Muscle of leg (tissue), 3 donors: ENCODE measurements at regions not wholly inside any gene's neighbourhood (a gene's known extent, or its start where the extent isn't known, plus 50 kb on each side); places are given as distances from the start of the nearest gene placed in this dataset.

Source experiments
- DNase-seq: peaks from one replicate; pipeline ENCODE4 v3.0.0; 2013
- H3K27ac ChIP-seq: one replicate; pipeline ENCODE4 v1.5.1; 2013; ENCODE audit warnings: mild to moderate bottlenecking, low read length, control low read depth
- H3K27me3 ChIP-seq: one replicate; pipeline ENCODE4 v1.6.1; 2013; ENCODE audit warnings: low read length; ENCODE audit not compliant: control insufficient read depth, insufficient read depth
- H3K36me3 ChIP-seq: one replicate; pipeline ENCODE4 v1.6.1; 2013; ENCODE audit warnings: low read length; ENCODE audit not compliant: control insufficient read depth, insufficient read depth
- H3K4me1 ChIP-seq: one replicate; pipeline ENCODE4 v1.6.1; 2013; ENCODE audit warnings: low read length; ENCODE audit not compliant: control insufficient read depth, insufficient read depth
- H3K4me3 ChIP-seq: one replicate; pipeline ENCODE4 v1.5.1; 2013; ENCODE audit warnings: low read length, control low read depth
- H3K9me3 ChIP-seq: replicated peaks from 2 replicates; pipeline ENCODE4 v1.6.1; 2013; ENCODE audit warnings: low read depth, low read length; ENCODE audit not compliant: control insufficient read depth
- WGBS: methylation state at CpG from one replicate; pipeline ENCODE4 v1.1.5; 2013; ENCODE audit warnings: missing lambda C conversion rate; ENCODE audit not compliant: insufficient coverage; 5-methylcytosine and 5-hydroxymethylcytosine counted together

- Histone ChIP-seq H3K36me3 (no peaks in the 10 kb centered on the region), H3K9me3 (peaks cover 4% of the 10 kb centered on the region), H3K27me3 (no peaks in the 10 kb centered on the region), H3K27ac (no peak overlapping the region), H3K4me1 (no peaks in the 10 kb centered on the region), H3K4me3 (no peak overlapping the region)
- DNase-seq: no peak
- 69% methylated on average over 1 of the region's 2 CpGs for WGBS
Observed at GRCh38 chr7:45446195-45446944, 127.8 kb upstream of the ADCY1 start.

GRCh38 chr7:45447296-45447695 is 126.9 kb upstream of the ADCY1 start:
- DNase-seq: no peak
- H3K9me3 ChIP-seq: peaks cover 4% of the 10 kb centered on the region
- H3K27me3 ChIP-seq: no peaks in the 10 kb centered on the region
- H3K4me3 ChIP-seq: no peak overlapping the region
- no peaks in the 10 kb centered on the region for H3K36me3 ChIP-seq
- no peak overlapping the region for H3K27ac ChIP-seq
- WGBS: 83% methylated on average over 1 of the region's 1 CpG
- no peaks in the 10 kb centered on the region for H3K4me1 ChIP-seq

- no peaks in the 10 kb centered on the region for H3K27me3 ChIP-seq
Observed at GRCh38 chr7:45450571-45451204, 123.5 kb upstream of the ADCY1 start.

GRCh38 chr7:45451342-45452035 is 122.7 kb upstream of the ADCY1 start:
- H3K9me3 ChIP-seq: no peaks in the 10 kb centered on the region
- no peak overlapping the region for H3K4me3 ChIP-seq
- H3K27ac ChIP-seq: no peak overlapping the region
- H3K36me3 ChIP-seq: no peaks in the 10 kb centered on the region
- DNase-seq: peak; percentile 22
- H3K27me3 ChIP-seq: no peaks in the 10 kb centered on the region
- 40% methylated on average over 1 of the region's 2 CpGs for WGBS
- H3K4me1 ChIP-seq: peaks cover 5% of the 10 kb centered on the region

More at GRCh38 chr7:45450571-45451204, 123.5 kb upstream of the ADCY1 start:
- no peak overlapping the region for H3K27ac ChIP-seq
- no CpG with 5 or more reads among the region's 2 CpGs for WGBS
- H3K4me1 ChIP-seq: no peaks in the 10 kb centered on the region
- no peak overlapping the region for H3K4me3 ChIP-seq
- peaks cover 4% of the 10 kb centered on the region for H3K9me3 ChIP-seq
- DNase-seq: no peak
- no peaks in the 10 kb centered on the region for H3K36me3 ChIP-seq

- no peak for DNase-seq
- Histone ChIP-seq H3K36me3 (no peaks in the 10 kb centered on the region), H3K27ac (no peak overlapping the region), H3K4me3 (no peak overlapping the region), H3K9me3 (no peaks in the 10 kb centered on the region), H3K27me3 (peaks cover 2% of the 10 kb centered on the region), H3K4me1 (peaks cover 18% of the 10 kb centered on the region)
- no CpG with 5 or more reads among the region's 3 CpGs for WGBS
Observed at GRCh38 chr7:45454771-45455170, 119.4 kb upstream of the ADCY1 start.

- no peak for DNase-seq
- WGBS: 49% methylated on average over 2 of the region's 4 CpGs
- H3K9me3 ChIP-seq: no peaks in the 10 kb centered on the region
- peaks cover 2% of the 10 kb centered on the region for H3K27me3 ChIP-seq
- no peak overlapping the region for H3K27ac ChIP-seq
- H3K4me3 ChIP-seq: no peak overlapping the region
- no peaks in the 10 kb centered on the region for H3K36me3 ChIP-seq
- H3K4me1 ChIP-seq: peaks cover 18% of the 10 kb centered on the region
Observed at GRCh38 chr7:45455662-45456061, 118.5 kb upstream of the ADCY1 start.

- DNase-seq: no peak
- no peaks in the 10 kb centered on the region for H3K9me3 ChIP-seq
- H3K27me3 ChIP-seq: peaks cover 2% of the 10 kb centered on the region
- no peak overlapping the region for H3K27ac ChIP-seq
- no peaks in the 10 kb centered on the region for H3K36me3 ChIP-seq
- peaks cover 18% of the 10 kb centered on the region for H3K4me1 ChIP-seq
- H3K4me3 ChIP-seq: no peak overlapping the region
- 60% methylated on average over 1 of the region's 5 CpGs for WGBS
Observed at GRCh38 chr7:45456105-45456504, 118.1 kb upstream of the ADCY1 start.

- peak; percentile 48 for DNase-seq
- H3K9me3 ChIP-seq: no peaks in the 10 kb centered on the region
- no peak overlapping the region for H3K4me3 ChIP-seq
- WGBS: 85% methylated on average over 4 of the region's 5 CpGs
- peaks cover 18% of the 10 kb centered on the region for H3K4me1 ChIP-seq
- peaks cover 2% of the 10 kb centered on the region for H3K27me3 ChIP-seq
- H3K36me3 ChIP-seq: no peaks in the 10 kb centered on the region
- no peak overlapping the region for H3K27ac ChIP-seq
Observed at GRCh38 chr7:45456747-45457524, 117.2 kb upstream of the ADCY1 start.

GRCh38 chr7:45457591-45457990 is 116.6 kb upstream of the ADCY1 start:
- WGBS: 86% methylated on average over 2 of the region's 3 CpGs
- no peaks in the 10 kb centered on the region for H3K9me3 ChIP-seq
- H3K4me1 ChIP-seq: peaks cover 18% of the 10 kb centered on the region
- no peaks in the 10 kb centered on the region for H3K36me3 ChIP-seq
- peak; percentile 57 for DNase-seq
- H3K4me3 ChIP-seq: no peak overlapping the region
- no peak overlapping the region for H3K27ac ChIP-seq
- H3K27me3 ChIP-seq: peaks cover 2% of the 10 kb centered on the region

GRCh38 chr7:45459476-45459875 is 114.7 kb upstream of the ADCY1 start:
- WGBS: no CpG with 5 or more reads among the region's 4 CpGs
- Histone ChIP-seq H3K4me1 (peaks cover 18% of the 10 kb centered on the region), H3K27me3 (peaks cover 2% of the 10 kb centered on the region), H3K36me3 (no peaks in the 10 kb centered on the region), H3K9me3 (no peaks in the 10 kb centered on the region), H3K4me3 (no peak overlapping the region), H3K27ac (no peak overlapping the region)
- no peak for DNase-seq
